ENCODE measurements at regions not wholly inside any gene's neighbourhood (a gene's known extent, or its start where the extent isn't known, plus 50 kb on each side); places are given as distances from the start of the nearest gene placed in this dataset.

GRCh38 chr11:95568281-95568680 lies 221.3 kb downstream of the FAM76B start:
- H3K27ac ChIP-seq (replicated peaks), result no peak overlapping the region
- intact Hi-C loops (cut with micrococcal nuclease), result no loop called here
- H3K4me3 ChIP-seq, result no peak overlapping the region
- no peaks in the 10 kb centered on the region for H3K27me3 ChIP-seq (ENCODE audit: low read depth)
- TF ChIP-seq CTCF (IDR thresholded peaks at IDR 0.05; ENCODE audit: borderline replicate concordance), result no peak
- H3K9me3 ChIP-seq (replicated peaks), result peaks cover 20% of the 10 kb centered on the region
- H3K36me3 ChIP-seq, result no peaks in the 10 kb centered on the region
- H3K4me1 ChIP-seq, result no peaks in the 10 kb centered on the region
- DNase-seq, result no peak

GRCh38 chr11:95567685-95568084 lies 221.9 kb downstream of the FAM76B start:
- Histone ChIP-seq H3K36me3 (no peaks in the 10 kb centered on the region), H3K27ac (replicated peaks) (no peak overlapping the region), H3K9me3 (replicated peaks) (peaks cover 20% of the 10 kb centered on the region), H3K4me1 (no peaks in the 10 kb centered on the region), H3K4me3 (no peak overlapping the region), H3K27me3 (ENCODE audit: low read depth) (no peaks in the 10 kb centered on the region)
- intact Hi-C loops (cut with micrococcal nuclease), result no loop called here
- DNase-seq, result no peak
- TF ChIP-seq CTCF (IDR thresholded peaks at IDR 0.05; ENCODE audit: borderline replicate concordance), result no peak

- DNase-seq, result no peak
- no peak for TF ChIP-seq CTCF (IDR thresholded peaks at IDR 0.05; ENCODE audit: borderline replicate concordance)
Measured at GRCh38 chr11:95566211-95566610, 223.4 kb downstream of the FAM76B start.

GRCh38 chr11:95565724-95566141 lies 223.8 kb downstream of the FAM76B start:
- intact Hi-C loops (cut with micrococcal nuclease), result no loop called here
- Histone ChIP-seq H3K4me1 (no peaks in the 10 kb centered on the region), H3K36me3 (no peaks in the 10 kb centered on the region), H3K27ac (replicated peaks) (no peak overlapping the region), H3K9me3 (replicated peaks) (peaks cover 20% of the 10 kb centered on the region), H3K27me3 (ENCODE audit: low read depth) (no peaks in the 10 kb centered on the region), H3K4me3 (no peak overlapping the region)
- no peak for DNase-seq
- no peak for TF ChIP-seq CTCF (IDR thresholded peaks at IDR 0.05; ENCODE audit: borderline replicate concordance)

More at GRCh38 chr11:95566211-95566610, 223.4 kb downstream of the FAM76B start:
- Histone ChIP-seq H3K36me3 (no peaks in the 10 kb centered on the region), H3K9me3 (replicated peaks) (peaks cover 20% of the 10 kb centered on the region), H3K27me3 (ENCODE audit: low read depth) (no peaks in the 10 kb centered on the region), H3K4me1 (no peaks in the 10 kb centered on the region), H3K4me3 (no peak overlapping the region), H3K27ac (replicated peaks) (no peak overlapping the region)
- intact Hi-C loops (cut with micrococcal nuclease), result no loop called here

GRCh38 chr11:95563859-95564258 lies 225.7 kb downstream of the FAM76B start:
- peaks cover 9% of the 10 kb centered on the region for H3K9me3 ChIP-seq (replicated peaks)
- no peak overlapping the region for H3K27ac ChIP-seq (replicated peaks)
- intact Hi-C loops (cut with micrococcal nuclease), result no loop called here
- H3K27me3 ChIP-seq (ENCODE audit: low read depth), result no peaks in the 10 kb centered on the region
- DNase-seq, result no peak
- H3K4me3 ChIP-seq, result no peak overlapping the region
- H3K36me3 ChIP-seq, result no peaks in the 10 kb centered on the region
- TF ChIP-seq CTCF (IDR thresholded peaks at IDR 0.05; ENCODE audit: borderline replicate concordance), result no peak
- no peaks in the 10 kb centered on the region for H3K4me1 ChIP-seq

- intact Hi-C loops (cut with micrococcal nuclease), result no loop called here
- no peak for TF ChIP-seq CTCF (IDR thresholded peaks at IDR 0.05; ENCODE audit: borderline replicate concordance)
- no peaks in the 10 kb centered on the region for H3K36me3 ChIP-seq
Measured at GRCh38 chr11:95563173-95563572, 226.4 kb downstream of the FAM76B start.

More at GRCh38 chr11:95563173-95563572, 226.4 kb downstream of the FAM76B start:
- H3K27me3 ChIP-seq (ENCODE audit: low read depth), result no peaks in the 10 kb centered on the region
- H3K9me3 ChIP-seq (replicated peaks), result peaks cover 2% of the 10 kb centered on the region
- no peak for DNase-seq
- no peak overlapping the region for H3K4me3 ChIP-seq
- H3K4me1 ChIP-seq, result no peaks in the 10 kb centered on the region
- H3K27ac ChIP-seq (replicated peaks), result no peak overlapping the region

Measured in left ventricle myocardium inferior (tissue), 1 donor.